ENCODE measurements at regions not wholly inside any gene's neighbourhood (a gene's known extent, or its start where the extent isn't known, plus 50 kb on each side); places are given as distances from the start of the nearest gene placed in this dataset.

DNA sequence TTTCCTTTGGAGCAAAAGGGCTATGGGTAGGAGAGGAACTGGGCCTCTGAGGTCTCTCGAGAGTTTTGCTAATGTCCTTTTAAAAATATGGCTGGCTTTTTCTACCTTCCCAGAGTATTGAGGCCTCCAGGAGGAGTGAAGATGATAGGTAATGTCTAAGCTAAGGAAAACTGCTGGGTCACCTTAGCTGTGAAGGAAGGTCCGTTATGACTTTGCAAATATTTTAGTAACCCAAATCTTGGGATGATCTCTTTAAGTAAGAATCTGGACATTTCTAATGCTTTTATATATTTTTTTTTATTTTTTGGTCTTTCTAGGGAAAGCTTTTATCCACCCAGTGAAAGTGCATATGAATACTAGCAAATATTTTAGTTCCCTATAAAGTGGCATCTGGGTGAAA, 60.9 kb upstream of the SYN3 start:
- TF ChIP-seq, protein P1, sequence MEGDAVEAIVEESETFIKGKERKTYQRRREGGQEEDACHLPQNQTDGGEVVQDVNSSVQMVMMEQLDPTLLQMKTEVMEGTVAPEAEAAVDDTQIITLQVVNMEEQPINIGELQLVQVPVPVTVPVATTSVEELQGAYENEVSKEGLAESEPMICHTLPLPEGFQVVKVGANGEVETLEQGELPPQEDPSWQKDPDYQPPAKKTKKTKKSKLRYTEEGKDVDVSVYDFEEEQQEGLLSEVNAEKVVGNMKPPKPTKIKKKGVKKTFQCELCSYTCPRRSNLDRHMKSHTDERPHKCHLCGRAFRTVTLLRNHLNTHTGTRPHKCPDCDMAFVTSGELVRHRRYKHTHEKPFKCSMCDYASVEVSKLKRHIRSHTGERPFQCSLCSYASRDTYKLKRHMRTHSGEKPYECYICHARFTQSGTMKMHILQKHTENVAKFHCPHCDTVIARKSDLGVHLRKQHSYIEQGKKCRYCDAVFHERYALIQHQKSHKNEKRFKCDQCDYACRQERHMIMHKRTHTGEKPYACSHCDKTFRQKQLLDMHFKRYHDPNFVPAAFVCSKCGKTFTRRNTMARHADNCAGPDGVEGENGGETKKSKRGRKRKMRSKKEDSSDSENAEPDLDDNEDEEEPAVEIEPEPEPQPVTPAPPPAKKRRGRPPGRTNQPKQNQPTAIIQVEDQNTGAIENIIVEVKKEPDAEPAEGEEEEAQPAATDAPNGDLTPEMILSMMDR (IDR thresholded peaks at IDR 0.05; ENCODE audit: insufficient read depth, low read depth, low read length, missing control alignments) = no peak
- H3K4me3 ChIP-seq (ENCODE audit: low read length) = no peak overlapping the region
- DNase-seq (ENCODE audit: low read depth) = no peak

DNA sequence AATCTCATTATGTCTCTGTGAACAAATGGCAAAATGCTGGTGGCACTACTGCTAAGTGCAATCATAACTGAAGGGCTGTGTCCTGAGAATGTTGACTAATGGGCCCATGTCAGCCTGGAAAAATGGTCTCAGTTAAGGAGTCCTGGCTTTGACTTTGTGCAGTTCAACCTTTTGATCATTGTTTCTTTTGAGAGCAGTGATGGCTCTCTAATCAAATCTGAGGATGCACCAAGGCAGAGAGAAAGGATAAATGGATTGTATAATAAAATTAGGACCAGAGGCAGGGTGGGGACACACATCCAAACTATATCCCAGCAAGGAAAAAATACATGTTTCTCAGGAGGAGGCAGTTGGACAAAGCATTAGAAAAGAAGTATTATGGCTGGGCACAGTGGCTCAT, 59.6 kb upstream of the SYN3 start:
- no peak for DNase-seq (ENCODE audit: low read depth)
- TF ChIP-seq, protein P1 (IDR thresholded peaks at IDR 0.05; ENCODE audit: insufficient read depth, low read depth, low read length, missing control alignments) = no peak

DNA sequence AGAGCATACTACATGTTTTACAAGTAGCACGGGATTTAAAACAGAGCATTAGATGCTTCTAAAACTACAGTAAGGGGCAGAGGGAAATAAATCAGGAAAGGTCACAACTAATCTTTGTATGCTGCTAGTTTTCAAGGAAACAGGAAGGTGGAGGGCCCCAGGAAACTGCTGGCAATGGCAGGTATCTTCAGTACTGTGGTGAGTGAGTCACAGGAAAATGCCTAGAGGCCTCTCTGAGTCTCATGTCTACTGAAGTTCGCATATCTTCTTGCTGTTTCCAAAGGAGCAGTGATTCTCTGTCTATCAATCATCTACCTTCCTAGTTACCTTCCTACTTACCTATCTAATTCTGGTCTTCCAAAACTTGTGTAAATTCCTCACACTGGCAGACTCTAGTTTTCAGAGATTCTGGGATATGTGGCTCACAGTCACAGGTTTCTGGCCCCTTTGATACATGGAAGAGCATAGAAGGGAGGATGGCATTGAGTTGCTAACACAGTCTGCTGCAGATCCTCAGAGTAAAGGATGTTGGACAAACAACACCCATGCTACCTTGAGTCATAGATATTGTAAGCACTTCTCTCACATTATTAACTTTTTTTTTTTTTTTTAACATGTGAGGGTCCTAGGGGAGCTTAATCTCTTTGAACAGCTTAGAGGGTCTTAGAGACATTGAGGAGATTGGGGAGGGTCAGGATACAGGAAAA, 58.8 kb upstream of the SYN3 start:
- DNase-seq (ENCODE audit: low read depth) = peak; percentile 58
- no peak overlapping the region for H3K4me3 ChIP-seq (ENCODE audit: low read length)
- TF ChIP-seq, protein P1 (IDR thresholded peaks at IDR 0.05; ENCODE audit: insufficient read depth, low read depth, low read length, missing control alignments) = no peak

More for the DNA sequence above, 59.6 kb upstream of the SYN3 start:
- H3K4me3 ChIP-seq (ENCODE audit: low read length) = no peak overlapping the region

DNA sequence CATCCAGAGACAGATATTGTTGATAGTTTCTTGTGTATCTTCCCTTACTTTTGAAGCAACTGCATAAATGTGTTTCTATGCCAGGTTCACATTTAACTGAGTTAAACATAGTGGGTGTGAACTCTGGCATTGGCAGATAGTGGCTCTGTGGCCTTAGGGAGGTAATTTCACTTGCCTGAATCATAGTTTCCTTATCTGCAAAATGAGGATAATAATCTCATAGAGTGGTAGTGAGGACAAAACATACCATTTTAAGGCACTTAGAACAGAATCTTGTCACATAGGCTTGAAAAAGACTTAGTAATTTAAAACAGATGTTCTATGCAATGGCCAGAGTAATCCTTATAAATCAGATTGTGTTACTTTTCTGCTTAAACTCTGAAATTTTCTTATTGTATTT, 56.4 kb upstream of the SYN3 start:
- DNase-seq (ENCODE audit: low read depth) = no peak
- H3K4me3 ChIP-seq (ENCODE audit: low read length) = no peak overlapping the region
- TF ChIP-seq, protein P1 (IDR thresholded peaks at IDR 0.05; ENCODE audit: insufficient read depth, low read depth, low read length, missing control alignments) = no peak

DNA sequence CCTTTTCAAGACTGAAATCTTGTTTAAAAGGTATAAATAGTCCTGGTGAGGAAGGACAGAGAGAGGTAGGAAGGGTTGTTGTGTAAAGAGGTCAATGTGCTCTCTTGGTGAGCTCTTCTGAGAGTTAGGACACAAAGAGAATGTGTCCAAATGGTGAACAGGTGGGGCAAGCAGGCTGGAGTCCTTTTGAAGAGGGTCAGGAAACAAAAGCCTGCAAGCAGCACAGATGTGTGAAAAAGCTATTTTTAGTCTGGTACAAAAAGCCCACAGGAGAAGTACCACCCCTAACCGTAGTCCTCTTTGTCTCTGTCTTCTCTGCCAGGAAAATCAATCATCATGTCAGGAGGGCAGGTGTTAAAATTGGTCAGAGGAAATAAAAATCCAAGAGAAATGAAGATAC, 54.4 kb upstream of the SYN3 start:
- TF ChIP-seq, protein P1 (IDR thresholded peaks at IDR 0.05; ENCODE audit: insufficient read depth, low read depth, low read length, missing control alignments) = no peak
- no peak overlapping the region for H3K4me3 ChIP-seq (ENCODE audit: low read length)
- DNase-seq (ENCODE audit: low read depth) = no peak

DNA sequence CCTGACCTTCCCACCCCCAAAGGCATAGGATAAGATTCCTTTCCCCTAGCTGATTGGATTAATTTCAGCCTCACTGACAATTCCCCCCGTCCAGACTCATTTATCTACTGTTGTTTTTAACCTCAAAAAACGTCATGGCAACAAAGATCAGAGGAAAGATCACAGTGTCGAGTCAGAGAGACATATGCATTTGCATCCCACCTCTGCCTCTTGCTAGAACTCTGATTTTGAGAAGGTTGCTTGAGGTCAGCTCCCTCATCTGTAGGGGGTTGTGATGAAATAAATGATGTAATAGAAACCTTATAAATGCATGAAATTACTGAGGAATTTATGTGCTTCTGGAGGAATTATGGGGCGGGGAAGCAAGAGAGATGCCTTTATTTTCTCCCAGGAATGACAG, 53.3 kb upstream of the SYN3 start:
- no peak overlapping the region for H3K4me3 ChIP-seq (ENCODE audit: low read length)
- DNase-seq (ENCODE audit: low read depth) = no peak
- TF ChIP-seq, protein P1 (IDR thresholded peaks at IDR 0.05; ENCODE audit: insufficient read depth, low read depth, low read length, missing control alignments) = no peak

DNA sequence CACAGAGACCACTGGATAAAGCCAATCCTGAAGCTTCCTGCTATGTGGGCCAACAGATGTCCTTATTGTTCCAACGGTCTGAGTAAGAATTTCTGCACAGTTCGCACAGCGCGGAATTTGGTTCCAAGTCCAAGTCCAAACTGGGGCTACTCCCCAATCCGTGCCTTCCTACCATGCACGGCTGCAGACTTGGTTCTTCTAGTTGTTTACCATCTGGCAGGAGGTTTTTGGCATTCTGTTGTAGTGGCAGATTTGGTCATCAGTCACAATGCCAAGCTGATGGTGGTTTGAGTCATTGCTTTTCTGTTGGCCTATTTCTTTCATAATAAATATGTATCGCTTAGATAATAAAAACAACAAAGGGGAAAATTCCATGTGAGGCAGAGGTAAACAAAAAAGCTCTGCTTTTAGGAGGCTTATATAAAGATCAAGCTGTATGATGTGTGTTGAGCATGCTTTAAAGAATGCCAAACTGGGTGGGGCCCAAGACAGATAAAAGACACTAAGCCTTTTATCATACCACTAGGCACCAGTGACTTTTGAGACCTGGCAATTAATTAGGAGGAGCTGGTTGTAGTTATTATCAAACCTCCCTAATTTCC, 52.5 kb upstream of the SYN3 start:
- DNase-seq (ENCODE audit: low read depth) = no peak
- TF ChIP-seq, protein P1 (IDR thresholded peaks at IDR 0.05; ENCODE audit: insufficient read depth, low read depth, low read length, missing control alignments) = no peak
- H3K4me3 ChIP-seq (ENCODE audit: low read length) = no peak overlapping the region

All from epithelial cell of esophagus (primary cell).